ENCODE measurements at regions not wholly inside any gene's neighbourhood (a gene's known extent, or its start where the extent isn't known, plus 50 kb on each side); places are given as distances from the start of the nearest gene placed in this dataset.

DNA sequence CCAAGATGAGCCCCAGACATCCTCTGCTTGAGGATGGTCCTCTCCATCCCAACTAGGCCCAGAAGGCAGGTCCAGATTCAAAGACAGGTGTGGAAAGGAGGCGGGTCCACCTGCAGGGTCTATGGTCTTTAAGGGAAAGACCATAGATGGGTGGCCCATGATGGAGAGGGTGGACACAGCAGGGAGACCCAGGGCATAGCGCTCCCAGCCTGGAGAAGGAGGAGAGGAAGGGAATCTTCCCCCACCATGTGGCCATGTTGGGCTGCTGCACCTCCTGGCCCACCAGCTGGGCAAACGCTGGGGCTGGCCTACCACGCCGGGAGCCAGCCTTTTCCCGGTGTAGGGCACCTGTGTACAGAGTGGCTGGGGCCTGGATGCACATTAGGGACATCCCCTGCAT, 265.2 kb upstream of the TLE3 start:
- in situ Hi-C loops (cut with MboI): no loop called here
- H3K9me3 ChIP-seq (replicated peaks; ENCODE audit: control insufficient read depth, insufficient read depth, low read depth, low read length): no peaks in the 10 kb centered on the region
- H3K27ac ChIP-seq (ENCODE audit: extremely low read depth, low read depth, low read length): no peak overlapping the region
- DNase-seq (ENCODE audit: extremely low read depth in 1 of 4, low spot score in 3 of 4) (peak; percentile 14 to 27 (median 22)), ATAC-seq (peak; percentile 81), FAIRE-seq (no peak)
- no peaks in the 10 kb centered on the region for H4K20me1 ChIP-seq (replicated peaks; ENCODE audit: control insufficient read depth, insufficient read depth, low read length)
- WGBS (ENCODE audit: insufficient coverage, low coverage, missing lambda C conversion rate): 2% methylated on average over 5 of the region's 6 CpGs
- CTCF ChIA-PET (ENCODE audit: low intra/inter-chr PET ratio): no interaction called here
- no peaks in the 10 kb centered on the region for H3K79me2 ChIP-seq (ENCODE audit: control insufficient read depth, insufficient read depth, low read length)
- BruUV-seq (replicated peaks): no TSS peak
- peaks cover 0 to 3% of the 10 kb centered on the region in 2 experiments; a peak in 1 of 5 replicates for H3K4me1 ChIP-seq (replicated peaks in 1 of 2; ENCODE audit: control insufficient read depth in 2 of 2, insufficient read depth in 2 of 2, low read length in 2 of 2)
- H3K9ac ChIP-seq (ENCODE audit: insufficient read depth in 1 of 2, low read depth in 2 of 2, low read length in 2 of 2): no peak overlapping the region
- H2AFZ ChIP-seq (ENCODE audit: low read depth, low read length): no peak overlapping the region
- intact Hi-C loops (cut with micrococcal nuclease): no loop called here
- no peaks in the 10 kb centered on the region for H3K36me3 ChIP-seq (ENCODE audit: control insufficient read depth, insufficient read depth, low read length)
- POLR2A ChIA-PET: no interaction called here
- no peak overlapping the region for H3K4me3 ChIP-seq
- no peak overlapping the region for H3K4me2 ChIP-seq (ENCODE audit: insufficient read depth, low read length)
- no peaks in the 10 kb centered on the region for H3K9me1 ChIP-seq (ENCODE audit: control insufficient read depth, insufficient read depth, low read length)
- peaks cover 0 to 18% of the 10 kb centered on the region in 2 experiments; a peak in 2 of 5 replicates for H3K27me3 ChIP-seq (ENCODE audit: control insufficient read depth in 2 of 2, insufficient read depth in 2 of 2, low read length in 2 of 2)
- TF ChIP-seq TAF7 (tag; IDR thresholded peaks at IDR 0.05) (no peak), RAD21 (CRISPR knock-in tag; conservative IDR thresholded peaks at IDR 0.05 in 1 of 2, IDR thresholded peaks at IDR 0.05 in 1 of 2) (peak in 1 of 2 experiments; percentile 47; a peak in 2 of 4 replicates), PHF21A (IDR thresholded peaks at IDR 0.05; ENCODE audit: borderline replicate concordance, low read depth) (no peak), SP2 (IDR thresholded peaks at IDR 0.05; ENCODE audit: extremely low read depth, low read depth, low read length, poor library complexity, severe bottlenecking) (no peak), SMC3 (conservative IDR thresholded peaks at IDR 0.05; ENCODE audit: insufficient read depth, low read depth, low read length) (0 out of 2 replicates have a peak, but pooled peaks have one; percentile 12), STAG1 (CRISPR knock-in tag; IDR thresholded peaks at IDR 0.05; ENCODE audit: borderline replicate concordance) (peak; percentile 10; the same call in 1 of the 2 replicates), SLC30A9 (CRISPR knock-in tag; IDR thresholded peaks at IDR 0.05) (no peak), ZNF175 (CRISPR knock-in tag; IDR thresholded peaks at IDR 0.05; ENCODE audit: low read depth) (no peak), POU5F1 (IDR thresholded peaks at IDR 0.05; ENCODE audit: borderline replicate concordance, low read depth, low read length, partially characterized antibody) (no peak), FOXM1 (IDR thresholded peaks at IDR 0.05; ENCODE audit: low read depth) (no peak), FOXM1 (CRISPR knock-in tag; IDR thresholded peaks at IDR 0.05; ENCODE audit: low read depth) (no peak), PTBP1 (IDR thresholded peaks at IDR 0.05; ENCODE audit: low read depth, low read length) (no peak), ZNF212 (CRISPR knock-in tag; IDR thresholded peaks at IDR 0.05) (no peak)
- TF ChIP-seq, protein P1, sequence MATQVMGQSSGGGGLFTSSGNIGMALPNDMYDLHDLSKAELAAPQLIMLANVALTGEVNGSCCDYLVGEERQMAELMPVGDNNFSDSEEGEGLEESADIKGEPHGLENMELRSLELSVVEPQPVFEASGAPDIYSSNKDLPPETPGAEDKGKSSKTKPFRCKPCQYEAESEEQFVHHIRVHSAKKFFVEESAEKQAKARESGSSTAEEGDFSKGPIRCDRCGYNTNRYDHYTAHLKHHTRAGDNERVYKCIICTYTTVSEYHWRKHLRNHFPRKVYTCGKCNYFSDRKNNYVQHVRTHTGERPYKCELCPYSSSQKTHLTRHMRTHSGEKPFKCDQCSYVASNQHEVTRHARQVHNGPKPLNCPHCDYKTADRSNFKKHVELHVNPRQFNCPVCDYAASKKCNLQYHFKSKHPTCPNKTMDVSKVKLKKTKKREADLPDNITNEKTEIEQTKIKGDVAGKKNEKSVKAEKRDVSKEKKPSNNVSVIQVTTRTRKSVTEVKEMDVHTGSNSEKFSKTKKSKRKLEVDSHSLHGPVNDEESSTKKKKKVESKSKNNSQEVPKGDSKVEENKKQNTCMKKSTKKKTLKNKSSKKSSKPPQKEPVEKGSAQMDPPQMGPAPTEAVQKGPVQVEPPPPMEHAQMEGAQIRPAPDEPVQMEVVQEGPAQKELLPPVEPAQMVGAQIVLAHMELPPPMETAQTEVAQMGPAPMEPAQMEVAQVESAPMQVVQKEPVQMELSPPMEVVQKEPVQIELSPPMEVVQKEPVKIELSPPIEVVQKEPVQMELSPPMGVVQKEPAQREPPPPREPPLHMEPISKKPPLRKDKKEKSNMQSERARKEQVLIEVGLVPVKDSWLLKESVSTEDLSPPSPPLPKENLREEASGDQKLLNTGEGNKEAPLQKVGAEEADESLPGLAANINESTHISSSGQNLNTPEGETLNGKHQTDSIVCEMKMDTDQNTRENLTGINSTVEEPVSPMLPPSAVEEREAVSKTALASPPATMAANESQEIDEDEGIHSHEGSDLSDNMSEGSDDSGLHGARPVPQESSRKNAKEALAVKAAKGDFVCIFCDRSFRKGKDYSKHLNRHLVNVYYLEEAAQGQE (IDR thresholded peaks at IDR 0.05; ENCODE audit: borderline replicate concordance): 0 out of 2 replicates have a peak, but pooled peaks have one; percentile 22
- TF ChIP-seq, protein P1 (CRISPR knock-in tag; IDR thresholded peaks at IDR 0.05; ENCODE audit: low read depth): no peak
- TF ChIP-seq, protein P2, sequence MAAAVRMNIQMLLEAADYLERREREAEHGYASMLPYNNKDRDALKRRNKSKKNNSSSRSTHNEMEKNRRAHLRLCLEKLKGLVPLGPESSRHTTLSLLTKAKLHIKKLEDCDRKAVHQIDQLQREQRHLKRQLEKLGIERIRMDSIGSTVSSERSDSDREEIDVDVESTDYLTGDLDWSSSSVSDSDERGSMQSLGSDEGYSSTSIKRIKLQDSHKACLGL (CRISPR knock-in tag; IDR thresholded peaks at IDR 0.05; ENCODE audit: borderline replicate concordance, poor library complexity, severe bottlenecking): no peak
